ENCODE measurements at regions not wholly inside any gene's neighbourhood (a gene's known extent, or its start where the extent isn't known, plus 50 kb on each side); places are given as distances from the start of the nearest gene placed in this dataset.

DNA sequence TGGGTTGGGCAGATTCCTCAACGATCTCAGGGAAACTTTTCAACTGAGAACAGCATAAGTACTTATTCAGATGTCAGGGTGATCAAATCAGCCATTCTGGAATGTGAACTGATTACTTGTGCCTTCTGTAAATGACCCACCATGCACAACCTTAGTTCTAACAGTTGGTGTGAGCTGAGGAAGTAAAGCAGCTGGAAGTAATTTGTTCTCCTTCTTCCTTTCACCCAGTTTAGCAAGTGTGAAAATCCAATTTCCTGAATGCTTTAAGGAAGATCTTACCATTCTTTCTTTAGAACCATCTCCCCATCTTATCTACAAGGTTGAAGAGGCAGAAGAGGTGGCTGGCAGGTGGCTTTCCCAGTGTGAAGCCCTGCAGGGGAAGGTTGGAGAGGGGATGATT lies 781.6 kb downstream of the ETS1 start:
- ATAC-seq (ENCODE audit: low read depth): no peak
- H3K79me1 ChIP-seq (ENCODE audit: low read depth in 1 of 2, low read length in 2 of 2): no peaks in the 10 kb centered on the region
- no peak overlapping the region for H4K5ac ChIP-seq (ENCODE audit: low read depth, low read length)
- H3K18ac ChIP-seq (ENCODE audit: low read depth, low read length): no peak overlapping the region
- no peak overlapping the region for H4K91ac ChIP-seq (ENCODE audit: insufficient read depth, low read depth, low read length)
- H4K20me1 ChIP-seq (ENCODE audit: insufficient read depth, low read length): no peaks in the 10 kb centered on the region
- H3K56ac ChIP-seq (ENCODE audit: extremely low read depth, insufficient read depth, low read length): no peak overlapping the region
- intact Hi-C loops (cut with micrococcal nuclease): no loop called here
- H3K9me3 ChIP-seq (ENCODE audit: control insufficient read depth, insufficient read depth, low read length): no peaks in the 10 kb centered on the region
- no peaks in the 10 kb centered on the region for H3K36me3 ChIP-seq (ENCODE audit: control insufficient read depth, insufficient read depth, low read length)
- no peak overlapping the region for H4K8ac ChIP-seq (ENCODE audit: low read depth in 2 of 2, low read length in 2 of 2)
- dilution Hi-C loops (cut with HindIII; ENCODE audit: low sequenced_read_pairs, unreplicated experiment): no loop called here
- H2AK9ac ChIP-seq (replicated peaks; ENCODE audit: low read depth, low read length, poor library complexity): no peak overlapping the region
- BruUV-seq (replicated peaks): no TSS peak
- H2AK5ac ChIP-seq (ENCODE audit: low read depth, low read length): no peak overlapping the region
- H3K4ac ChIP-seq (ENCODE audit: low read depth, low read length): no peak overlapping the region
- no peak overlapping the region for H2BK120ac ChIP-seq (ENCODE audit: low read depth, low read length)
- ChIA-PET CTCF (no interaction called here), POLR2A (ENCODE audit: unreplicated experiment) (no interaction called here)
- H2BK20ac ChIP-seq (ENCODE audit: low read depth, low read length): no peak overlapping the region
- no peak overlapping the region for H3K4me2 ChIP-seq (ENCODE audit: low read depth, low read length)
- H3K27me3 ChIP-seq (ENCODE audit: control insufficient read depth, insufficient read depth, low read length): no peaks in the 10 kb centered on the region; the same call in 1 of the 2 replicates
- no peak overlapping the region for H3K9ac ChIP-seq (ENCODE audit: low read depth, low read length)
- no peak overlapping the region for H2BK5ac ChIP-seq (ENCODE audit: low read depth, low read length, poor library complexity, severe bottlenecking)
- in situ Hi-C loops (cut with MboI; ENCODE audit: low sequenced_read_pairs): no loop called here
- no peak overlapping the region for H2BK15ac ChIP-seq (ENCODE audit: low read depth, low read length)
- no peaks in the 10 kb centered on the region for H3K4me1 ChIP-seq (ENCODE audit: control insufficient read depth, insufficient read depth, low read length)
- no peak overlapping the region for H2AFZ ChIP-seq (replicated peaks; ENCODE audit: low read length, poor library complexity)
- no peak overlapping the region for H3K23ac ChIP-seq (ENCODE audit: low read depth, low read length)
- no peak overlapping the region for H3K14ac ChIP-seq (replicated peaks; ENCODE audit: low read depth, low read length)
- no CpG with 5 or more reads among the region's 1 CpG for WGBS, 2 experiments (ENCODE audit: extremely low coverage in 2 of 2, insufficient read length in 1 of 2)
- no peaks in the 10 kb centered on the region for H3K9me1 ChIP-seq (ENCODE audit: insufficient read depth, low read length)
- TF ChIP-seq BHLHE40 (IDR thresholded peaks at IDR 0.05; ENCODE audit: low read depth, low read length) (no peak), RAD21 (IDR thresholded peaks at IDR 0.05; ENCODE audit: low read length) (no peak), RFX5 (IDR thresholded peaks at IDR 0.05; ENCODE audit: low read depth, low read length) (no peak), FOS (IDR thresholded peaks at IDR 0.05; ENCODE audit: low read depth, low read length) (no peak), POLR2A (IDR thresholded peaks at IDR 0.05; ENCODE audit: low read depth, low read length) (no peak), RCOR1 (IDR thresholded peaks at IDR 0.05; ENCODE audit: insufficient replicate concordance, low read length) (no peak), MAZ (IDR thresholded peaks at IDR 0.05; ENCODE audit: borderline replicate concordance, low read depth, low read length) (no peak), NFE2L2 (IDR thresholded peaks at IDR 0.05; ENCODE audit: low read depth, low read length) (no peak)
- TF ChIP-seq, protein P1, sequence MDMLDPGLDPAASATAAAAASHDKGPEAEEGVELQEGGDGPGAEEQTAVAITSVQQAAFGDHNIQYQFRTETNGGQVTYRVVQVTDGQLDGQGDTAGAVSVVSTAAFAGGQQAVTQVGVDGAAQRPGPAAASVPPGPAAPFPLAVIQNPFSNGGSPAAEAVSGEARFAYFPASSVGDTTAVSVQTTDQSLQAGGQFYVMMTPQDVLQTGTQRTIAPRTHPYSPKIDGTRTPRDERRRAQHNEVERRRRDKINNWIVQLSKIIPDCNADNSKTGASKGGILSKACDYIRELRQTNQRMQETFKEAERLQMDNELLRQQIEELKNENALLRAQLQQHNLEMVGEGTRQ (IDR thresholded peaks at IDR 0.05; ENCODE audit: low read depth, low read length): no peak
- TF ChIP-seq, protein P2, sequence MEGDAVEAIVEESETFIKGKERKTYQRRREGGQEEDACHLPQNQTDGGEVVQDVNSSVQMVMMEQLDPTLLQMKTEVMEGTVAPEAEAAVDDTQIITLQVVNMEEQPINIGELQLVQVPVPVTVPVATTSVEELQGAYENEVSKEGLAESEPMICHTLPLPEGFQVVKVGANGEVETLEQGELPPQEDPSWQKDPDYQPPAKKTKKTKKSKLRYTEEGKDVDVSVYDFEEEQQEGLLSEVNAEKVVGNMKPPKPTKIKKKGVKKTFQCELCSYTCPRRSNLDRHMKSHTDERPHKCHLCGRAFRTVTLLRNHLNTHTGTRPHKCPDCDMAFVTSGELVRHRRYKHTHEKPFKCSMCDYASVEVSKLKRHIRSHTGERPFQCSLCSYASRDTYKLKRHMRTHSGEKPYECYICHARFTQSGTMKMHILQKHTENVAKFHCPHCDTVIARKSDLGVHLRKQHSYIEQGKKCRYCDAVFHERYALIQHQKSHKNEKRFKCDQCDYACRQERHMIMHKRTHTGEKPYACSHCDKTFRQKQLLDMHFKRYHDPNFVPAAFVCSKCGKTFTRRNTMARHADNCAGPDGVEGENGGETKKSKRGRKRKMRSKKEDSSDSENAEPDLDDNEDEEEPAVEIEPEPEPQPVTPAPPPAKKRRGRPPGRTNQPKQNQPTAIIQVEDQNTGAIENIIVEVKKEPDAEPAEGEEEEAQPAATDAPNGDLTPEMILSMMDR (conservative IDR thresholded peaks at IDR 0.05; ENCODE audit: low read depth, low read length): no peak
- no peak for DNase-seq
- no peak overlapping the region for H3K4me3 ChIP-seq (ENCODE audit: insufficient read depth, low read depth, low read length)
- H3K27ac ChIP-seq (ENCODE audit: insufficient read depth, low read length): no peak overlapping the region
